Natural killer cell (primary cell): ENCODE measurements at regions not wholly inside any gene's neighbourhood (a gene's known extent, or its start where the extent isn't known, plus 50 kb on each side); places are given as distances from the start of the nearest gene placed in this dataset.

Experiments
- ATAC-seq, 3 donors: fragments of 150-1000 bp in 2 of 3; fragments of 200-7000 bp in 1 of 3; cut with Tn5 transposase; 1 replicate in 1 of 3; 2 replicates in 2 of 3; pipeline ENCODE4 v1.10.0; 2021; ENCODE audit warnings: mild to moderate bottlenecking in 2 of 3, moderate library complexity in 2 of 3
- DNase-seq, 2 donors: peaks; one replicate each; pipeline versions ENCODE4 v3.0.0 to v3.0.0-alpha.2; 2013 to 2021; ENCODE audit warnings: mixed read lengths in 1 of 2
- H3K27ac ChIP-seq: one replicate; pipeline ENCODE4 v1.5.1; 2013; ENCODE audit warnings: mild to moderate bottlenecking, low read length
- H3K27me3 ChIP-seq: one replicate; pipeline ENCODE4 v1.6.1; 2013; ENCODE audit warnings: low read length; ENCODE audit not compliant: control insufficient read depth, insufficient read depth
- H3K36me3 ChIP-seq: one replicate; pipeline ENCODE4 v1.6.1; 2013; ENCODE audit warnings: low read length; ENCODE audit not compliant: control insufficient read depth, insufficient read depth
- H3K4me1 ChIP-seq: one replicate; pipeline ENCODE4 v1.6.1; 2013; ENCODE audit warnings: low read length; ENCODE audit not compliant: control insufficient read depth, insufficient read depth
- H3K4me3 ChIP-seq: one replicate; pipeline ENCODE4 v1.5.1; 2013; ENCODE audit warnings: low read length
- H3K9me3 ChIP-seq: one replicate; pipeline ENCODE4 v1.6.1; 2013; ENCODE audit warnings: low read length; ENCODE audit not compliant: control insufficient read depth, insufficient read depth
- H3K27ac Mint-ChIP-seq, 2 donors: one replicate each; pipeline ENCODE4 v1.8.0; 2022; ENCODE audit warnings: mild to moderate bottlenecking in 2 of 2, mixed read lengths in 2 of 2, moderate library complexity in 1 of 2
- H3K27me3 Mint-ChIP-seq, 2 donors: one replicate each; pipeline ENCODE4 v1.8.0; 2022; ENCODE audit warnings: low read depth in 2 of 2, mixed read lengths in 2 of 2
- H3K36me3 Mint-ChIP-seq: one replicate; pipeline ENCODE4 v1.8.0; 2022; ENCODE audit warnings: mixed read lengths
- H3K4me1 Mint-ChIP-seq, 2 donors: one replicate each; pipeline ENCODE4 v1.8.0; 2022; ENCODE audit warnings: mixed read lengths in 2 of 2
- H3K4me3 Mint-ChIP-seq: one replicate; pipeline ENCODE4 v1.8.0; 2022; ENCODE audit warnings: mild to moderate bottlenecking, moderate library complexity, mixed read lengths
- H3K9me3 Mint-ChIP-seq, 2 donors: one replicate each; pipeline ENCODE4 v1.8.0; 2022; ENCODE audit warnings: mixed read lengths in 2 of 2
- CTCF ChIP-seq: fragments of 200-600 bp; IDR thresholded peaks from one replicate; pipeline ENCODE4 v1.8.0; 2022; ENCODE audit warnings: antibody characterized with exemption
- WGBS: methylation state at CpG from one replicate; pipeline ENCODE4 v1.1.7; 2013; ENCODE audit warnings: missing lambda C conversion rate; ENCODE audit not compliant: insufficient coverage; 5-methylcytosine and 5-hydroxymethylcytosine counted together
- intact Hi-C: fragments of 100-400 bp; cut with micrococcal nuclease; formaldehyde crosslinking; loops from one replicate; pipeline ENCODE4 v1.14.2; 2022

- no peak for TF ChIP-seq CTCF
- H3K9me3 ChIP-seq = no peaks in the 10 kb centered on the region
- no peak overlapping the region for H3K27ac Mint-ChIP-seq
- H3K27ac ChIP-seq = no peak overlapping the region
- no peaks in the 10 kb centered on the region for H3K4me1 ChIP-seq
- no peaks in the 10 kb centered on the region for H3K4me1 Mint-ChIP-seq
- H3K27me3 ChIP-seq = no peaks in the 10 kb centered on the region
- ATAC-seq (no peak), DNase-seq (no peak)
- intact Hi-C loops = no loop called here
- no peaks in the 10 kb centered on the region for H3K36me3 ChIP-seq
- peaks cover 15 to 16% of the 10 kb centered on the region in 2 donors for H3K9me3 Mint-ChIP-seq
- no peaks in the 10 kb centered on the region for H3K27me3 Mint-ChIP-seq
- H3K36me3 Mint-ChIP-seq = no peaks in the 10 kb centered on the region
- no peak overlapping the region for H3K4me3 Mint-ChIP-seq
- 78% methylated on average over 1 of the region's 2 CpGs for WGBS
- no peak overlapping the region for H3K4me3 ChIP-seq
Observed at GRCh38 chr7:19989906-19990305, 216.5 kb upstream of the TMEM196 start.

- H3K9me3 Mint-ChIP-seq = peaks cover 14 to 16% of the 10 kb centered on the region in 2 donors
- WGBS = 88% methylated on average over 1 of the region's 2 CpGs
- Histone ChIP-seq H3K9me3 (no peaks in the 10 kb centered on the region), H3K4me1 (no peaks in the 10 kb centered on the region), H3K4me3 (no peak overlapping the region), H3K27me3 (no peaks in the 10 kb centered on the region), H3K36me3 (no peaks in the 10 kb centered on the region), H3K27ac (no peak overlapping the region)
- ATAC-seq (no peak), DNase-seq (no peak)
- TF ChIP-seq CTCF = no peak
- no peaks in the 10 kb centered on the region for H3K27me3 Mint-ChIP-seq
- no peak overlapping the region for H3K27ac Mint-ChIP-seq
- intact Hi-C loops = no loop called here
- no peaks in the 10 kb centered on the region for H3K36me3 Mint-ChIP-seq
- H3K4me3 Mint-ChIP-seq = no peak overlapping the region
- no peaks in the 10 kb centered on the region for H3K4me1 Mint-ChIP-seq
Observed at GRCh38 chr7:19988860-19989259, 215.4 kb upstream of the TMEM196 start.

- ATAC-seq = no peak
- H3K36me3 Mint-ChIP-seq = no peaks in the 10 kb centered on the region
- no peak overlapping the region for H3K27ac Mint-ChIP-seq
- H3K9me3 Mint-ChIP-seq = peaks cover 0 to 5% of the 10 kb centered on the region in 2 donors
- no peaks in the 10 kb centered on the region for H3K36me3 ChIP-seq
- H3K4me1 Mint-ChIP-seq = no peaks in the 10 kb centered on the region
- no peak overlapping the region for H3K27ac ChIP-seq
- TF ChIP-seq CTCF = no peak
- DNase-seq = no peak
- no peak overlapping the region for H3K4me3 Mint-ChIP-seq
- no peak overlapping the region for H3K4me3 ChIP-seq
- intact Hi-C loops = no loop called here
- 96% methylated on average over 3 of the region's 3 CpGs for WGBS
- H3K4me1 ChIP-seq = no peaks in the 10 kb centered on the region
- H3K27me3 Mint-ChIP-seq = no peaks in the 10 kb centered on the region
- no peaks in the 10 kb centered on the region for H3K9me3 ChIP-seq
- no peaks in the 10 kb centered on the region for H3K27me3 ChIP-seq
Observed at GRCh38 chr7:19984231-19984632, 210.8 kb upstream of the TMEM196 start.
